Large intestine (tissue), 3 donors: ENCODE measurements at regions not wholly inside any gene's neighbourhood (a gene's known extent, or its start where the extent isn't known, plus 50 kb on each side); places are given as distances from the start of the nearest gene placed in this dataset.

Experiments
- DNase-seq, 2 donors: peaks; one replicate each; pipeline versions ENCODE4 v3.0.0 to v3.0.0-alpha.2; 2013
- H3K27ac ChIP-seq: one replicate; pipeline ENCODE4 v1.5.1; 2013; ENCODE audit warnings: low read length
- H3K27me3 ChIP-seq: 2 replicates; pipeline ENCODE4 v1.6.1; 2013; ENCODE audit warnings: low read length; ENCODE audit not compliant: control insufficient read depth, insufficient read depth
- H3K36me3 ChIP-seq: 2 replicates; pipeline ENCODE4 v1.6.1; 2013; ENCODE audit warnings: low read length; ENCODE audit not compliant: control insufficient read depth, insufficient read depth
- H3K4me1 ChIP-seq: one replicate; pipeline ENCODE4 v1.6.1; 2013; ENCODE audit warnings: low read length; ENCODE audit not compliant: control insufficient read depth, insufficient read depth
- H3K4me3 ChIP-seq: one replicate; pipeline ENCODE4 v1.5.1; 2013; ENCODE audit warnings: low read length
- H3K9me3 ChIP-seq: one replicate; pipeline ENCODE4 v1.6.1; 2013; ENCODE audit warnings: mild to moderate bottlenecking, low read depth, low read length, moderate library complexity; ENCODE audit not compliant: control insufficient read depth
- WGBS: methylation state at CpG from one replicate; pipeline ENCODE4 v1.1.5; 2013; ENCODE audit warnings: low lambda C conversion rate; ENCODE audit not compliant: insufficient coverage; 5-methylcytosine and 5-hydroxymethylcytosine counted together

DNA sequence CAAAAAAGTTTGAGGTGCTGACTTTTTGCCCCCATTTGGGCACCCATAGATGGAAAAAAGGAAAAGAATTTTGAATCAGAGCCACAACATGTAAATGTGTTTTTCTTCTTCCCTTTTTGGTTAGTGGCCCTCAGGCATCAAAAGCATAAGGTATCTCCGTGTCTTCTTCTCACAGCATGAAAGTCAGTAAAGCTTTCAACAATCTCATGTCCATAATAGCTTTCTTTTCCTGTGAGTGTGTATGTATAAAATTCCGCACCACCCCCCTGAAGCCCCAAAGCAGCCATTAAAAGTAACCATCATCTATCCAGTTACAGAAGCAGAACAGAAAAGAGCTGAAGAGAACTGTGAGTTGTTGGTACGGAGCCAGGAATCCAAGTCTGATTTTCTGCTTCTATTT lies 1539.7 kb upstream of the ACVR2A start:
- 100% methylated on average over 1 of the region's 3 CpGs for WGBS
- Histone ChIP-seq H3K9me3 (no peaks in the 10 kb centered on the region), H3K36me3 (no peaks in the 10 kb centered on the region), H3K4me3 (no peak overlapping the region), H3K27ac (no peak overlapping the region), H3K4me1 (no peaks in the 10 kb centered on the region), H3K27me3 (no peaks in the 10 kb centered on the region)
- no peak for DNase-seq

- 100% methylated on average over 2 of the region's 2 CpGs for WGBS
- no peaks in the 10 kb centered on the region for H3K9me3 ChIP-seq
- no peaks in the 10 kb centered on the region for H3K4me1 ChIP-seq
- no peaks in the 10 kb centered on the region for H3K36me3 ChIP-seq
- H3K27ac ChIP-seq, result no peak overlapping the region
- H3K27me3 ChIP-seq, result no peaks in the 10 kb centered on the region
- H3K4me3 ChIP-seq, result no peak overlapping the region
- no peak for DNase-seq
Observed at GRCh38 chr2:146301287-146301686, 1543.5 kb upstream of the ACVR2A start.

DNA sequence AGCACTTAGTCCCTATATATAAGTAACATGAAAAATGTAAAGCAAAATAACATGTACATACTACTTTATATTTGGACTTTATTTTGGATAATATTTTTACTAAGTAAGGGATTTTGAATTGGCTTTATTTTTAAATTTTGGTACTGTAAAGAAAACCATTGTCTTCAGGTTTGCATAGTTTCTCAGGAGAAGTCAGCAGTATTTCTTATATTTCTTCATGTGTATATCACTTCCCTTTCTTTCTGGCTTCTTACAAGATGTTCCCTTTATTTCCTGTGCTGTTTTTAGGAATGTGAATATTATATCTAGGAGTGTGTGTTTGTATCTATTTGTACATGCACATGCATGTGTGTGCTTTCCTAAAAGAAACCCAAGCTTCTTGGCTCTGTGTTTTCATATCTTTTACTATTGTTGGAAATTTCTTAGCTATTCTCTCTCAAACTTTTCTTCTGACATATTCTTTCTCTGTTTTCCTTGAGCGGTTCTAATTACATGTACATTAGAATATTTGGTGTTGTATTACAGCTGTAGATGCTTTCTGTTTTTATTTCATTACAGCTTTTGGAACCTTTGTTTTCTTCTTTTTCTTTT lies 1549.7 kb upstream of the ACVR2A start:
- no peak for DNase-seq
- no peaks in the 10 kb centered on the region for H3K27me3 ChIP-seq
- no peaks in the 10 kb centered on the region for H3K36me3 ChIP-seq
- no peak overlapping the region for H3K4me3 ChIP-seq
- WGBS, result 100% methylated on average over 1 of the region's 1 CpG
- H3K4me1 ChIP-seq, result no peaks in the 10 kb centered on the region
- peaks cover 4% of the 10 kb centered on the region for H3K9me3 ChIP-seq
- H3K27ac ChIP-seq, result no peak overlapping the region

GRCh38 chr2:146287281-146287680 lies 1557.5 kb upstream of the ACVR2A start:
- WGBS, result no CpG with 5 or more reads among the region's 1 CpG
- no peak for DNase-seq
- H3K27ac ChIP-seq, result no peak overlapping the region
- no peaks in the 10 kb centered on the region for H3K27me3 ChIP-seq
- no peaks in the 10 kb centered on the region for H3K9me3 ChIP-seq
- H3K4me3 ChIP-seq, result no peak overlapping the region
- no peaks in the 10 kb centered on the region for H3K4me1 ChIP-seq
- no peaks in the 10 kb centered on the region for H3K36me3 ChIP-seq

DNA sequence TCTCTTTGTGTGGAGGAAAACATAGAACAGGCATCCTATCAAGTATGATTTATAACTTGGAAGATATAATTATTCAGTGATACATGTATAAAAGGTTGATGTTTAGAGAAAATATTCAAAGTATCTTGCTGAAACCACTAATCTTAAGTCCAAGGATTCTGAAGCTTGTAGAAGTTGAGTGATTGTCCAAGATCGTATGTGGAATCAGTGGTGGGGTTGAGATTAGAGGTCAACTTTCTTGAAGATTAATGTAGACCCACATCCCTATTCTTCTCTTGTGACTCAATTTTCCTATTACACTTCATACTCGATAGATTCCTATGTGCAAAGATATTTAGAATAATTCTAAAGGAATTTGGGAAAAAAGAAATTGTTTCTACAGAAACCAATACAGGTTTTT lies 1565.9 kb upstream of the ACVR2A start:
- no peaks in the 10 kb centered on the region for H3K36me3 ChIP-seq
- H3K9me3 ChIP-seq, result no peaks in the 10 kb centered on the region
- no peaks in the 10 kb centered on the region for H3K27me3 ChIP-seq
- no peak overlapping the region for H3K4me3 ChIP-seq
- H3K27ac ChIP-seq, result no peak overlapping the region
- 93% methylated on average over 2 of the region's 2 CpGs for WGBS
- no peak for DNase-seq
- H3K4me1 ChIP-seq, result no peaks in the 10 kb centered on the region

DNA sequence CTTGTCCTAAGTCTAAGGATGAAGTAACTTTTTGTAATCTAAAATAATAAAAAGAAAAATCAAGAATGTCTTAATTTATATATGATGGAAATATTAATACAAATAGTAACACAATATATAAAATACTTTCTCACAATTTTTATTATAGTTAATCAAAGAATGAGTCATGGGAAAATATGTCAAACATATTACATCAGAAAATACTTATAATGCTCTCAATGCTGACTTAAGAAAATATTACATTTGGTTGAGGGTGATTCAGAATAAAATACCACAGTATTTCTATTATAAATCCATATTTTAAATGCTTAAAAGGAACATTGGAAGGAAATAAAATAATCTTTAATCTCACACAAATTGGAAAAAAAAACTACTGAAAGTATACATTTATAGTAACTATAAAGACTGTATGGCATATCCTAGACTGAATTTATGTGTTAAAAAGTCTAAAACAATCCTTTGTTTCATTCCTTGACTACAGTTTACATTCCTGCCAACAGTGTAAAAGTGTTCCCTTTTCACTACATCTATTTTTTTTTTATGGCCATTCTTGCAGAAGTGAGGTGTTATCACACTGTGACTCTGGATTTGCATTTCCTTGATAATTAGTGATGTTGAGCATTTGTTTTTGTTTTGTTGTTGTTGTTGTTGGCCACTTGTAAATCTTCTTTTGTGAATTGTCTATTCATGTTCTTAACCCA lies 1573.5 kb upstream of the ACVR2A start:
- DNase-seq, result no peak
- no peak overlapping the region for H3K27ac ChIP-seq
- H3K4me1 ChIP-seq, result no peaks in the 10 kb centered on the region
- H3K9me3 ChIP-seq, result no peaks in the 10 kb centered on the region
- no peak overlapping the region for H3K4me3 ChIP-seq
- no peaks in the 10 kb centered on the region for H3K27me3 ChIP-seq
- H3K36me3 ChIP-seq, result no peaks in the 10 kb centered on the region

GRCh38 chr2:146270618-146271017 lies 1574.2 kb upstream of the ACVR2A start:
- Histone ChIP-seq H3K27me3 (no peaks in the 10 kb centered on the region), H3K4me1 (no peaks in the 10 kb centered on the region), H3K9me3 (no peaks in the 10 kb centered on the region), H3K36me3 (no peaks in the 10 kb centered on the region), H3K27ac (no peak overlapping the region), H3K4me3 (no peak overlapping the region)
- DNase-seq, result no peak

- Histone ChIP-seq H3K27me3 (no peaks in the 10 kb centered on the region), H3K4me3 (no peak overlapping the region), H3K36me3 (no peaks in the 10 kb centered on the region), H3K4me1 (no peaks in the 10 kb centered on the region), H3K9me3 (no peaks in the 10 kb centered on the region), H3K27ac (no peak overlapping the region)
- DNase-seq, result no peak
Observed at GRCh38 chr2:146267093-146267492, 1577.7 kb upstream of the ACVR2A start.

DNA sequence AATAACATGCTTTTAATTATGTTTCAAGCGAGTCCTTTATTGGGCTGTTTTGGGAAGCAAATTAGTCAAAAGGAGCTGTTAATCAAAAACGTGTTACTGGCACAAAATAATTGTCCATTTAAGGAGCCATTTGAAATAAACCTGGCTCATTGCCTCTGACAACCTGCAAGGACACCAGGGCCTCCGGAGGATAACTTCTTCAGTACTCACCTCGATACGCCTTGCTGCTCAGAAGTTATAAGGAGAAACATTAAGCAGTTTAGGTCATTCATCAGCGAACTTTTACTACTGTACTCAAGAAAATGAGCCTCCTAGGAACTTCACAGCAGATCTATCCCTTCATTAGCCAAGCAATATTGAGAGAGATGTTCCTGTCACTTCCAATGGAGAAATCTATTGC lies 1579.2 kb upstream of the ACVR2A start:
- H3K27me3 ChIP-seq, result no peaks in the 10 kb centered on the region
- DNase-seq, result no peak
- H3K27ac ChIP-seq, result no peak overlapping the region
- 73% methylated on average over 3 of the region's 6 CpGs for WGBS
- H3K4me3 ChIP-seq, result no peak overlapping the region
- no peaks in the 10 kb centered on the region for H3K36me3 ChIP-seq
- no peaks in the 10 kb centered on the region for H3K4me1 ChIP-seq
- no peaks in the 10 kb centered on the region for H3K9me3 ChIP-seq

GRCh38 chr2:146262606-146263005 lies 1582.2 kb upstream of the ACVR2A start:
- Histone ChIP-seq H3K9me3 (no peaks in the 10 kb centered on the region), H3K36me3 (no peaks in the 10 kb centered on the region), H3K27ac (no peak overlapping the region), H3K4me3 (no peak overlapping the region), H3K4me1 (no peaks in the 10 kb centered on the region), H3K27me3 (no peaks in the 10 kb centered on the region)
- 100% methylated on average over 1 of the region's 4 CpGs for WGBS
- no peak for DNase-seq

- WGBS, result 92% methylated on average over 2 of the region's 5 CpGs
- Histone ChIP-seq H3K27ac (no peak overlapping the region), H3K4me3 (no peak overlapping the region), H3K27me3 (no peaks in the 10 kb centered on the region), H3K9me3 (no peaks in the 10 kb centered on the region), H3K36me3 (no peaks in the 10 kb centered on the region), H3K4me1 (no peaks in the 10 kb centered on the region)
- no peak for DNase-seq
Observed at GRCh38 chr2:146260551-146260950, 1584.3 kb upstream of the ACVR2A start.
